IMR-90 (cell line): ENCODE measurements at regions not wholly inside any gene's neighbourhood (a gene's known extent, or its start where the extent isn't known, plus 50 kb on each side); places are given as distances from the start of the nearest gene placed in this dataset.

ENCODE experiments used
- ATAC-seq: fragments of 200-7000 bp; cut with Tn5 transposase; 2 replicates; pipeline ENCODE4 v1.9.1; 2020; ENCODE audit warnings: low read depth, mild to moderate bottlenecking, moderate library complexity
- BruUV-seq: library from RNA; stranded (reverse); fragments of 400-500 nt; replicated peaks from 2 replicates; lab custom pipeline; 2021; lab: Mats Ljungman, UMichigan
- CTCF ChIA-PET: fragments of 300-600 bp; formaldehyde crosslinking; extraction: SDS; loops from one replicate; lab custom pipeline; 2021; ENCODE audit warnings: antibody characterized with exemption; lab: Yijun Ruan, JAX
- POLR2A ChIA-PET: fragments of 300-600 bp; sonication (Branson Sonifier 250); formaldehyde crosslinking; loops from one replicate; lab custom pipeline; 2022; ENCODE audit warnings: antibody characterized with exemption; ENCODE audit not compliant: unreplicated experiment; lab: Charles Lee
- DNase-seq: peaks from one replicate; pipeline ENCODE4 v3.0.0; 2013
- H2AFZ ChIP-seq: replicated peaks from 2 replicates; pipeline ENCODE3; 2013; ENCODE audit warnings: low read length, mild to moderate bottlenecking; ENCODE audit not compliant: poor library complexity
- H2AK5ac ChIP-seq: 2 replicates; pipeline ENCODE4 v1.6.1; 2013; ENCODE audit warnings: low read depth, low read length, inconsistent platforms
- H2AK9ac ChIP-seq: replicated peaks from 2 replicates; pipeline ENCODE3; 2013; ENCODE audit warnings: mild to moderate bottlenecking, low read depth, low read length, moderate library complexity; ENCODE audit not compliant: poor library complexity
- H2BK120ac ChIP-seq: 2 replicates; pipeline ENCODE4 v1.6.1; 2013; ENCODE audit warnings: low read depth, low read length, inconsistent platforms
- H2BK15ac ChIP-seq: 3 replicates; pipeline ENCODE4 v1.6.1; 2013; ENCODE audit warnings: low read depth, low read length, inconsistent platforms
- H2BK20ac ChIP-seq: 2 replicates; pipeline ENCODE4 v1.6.1; 2013; ENCODE audit warnings: low read depth, mild to moderate bottlenecking, inconsistent platforms, low read length, moderate library complexity
- H2BK5ac ChIP-seq: 2 replicates; pipeline ENCODE4 v1.6.1; 2013; ENCODE audit warnings: mild to moderate bottlenecking, low read depth, low read length, inconsistent platforms; ENCODE audit not compliant: poor library complexity, severe bottlenecking
- H3K14ac ChIP-seq: replicated peaks from 2 replicates; pipeline ENCODE4 v1.6.1; 2013; ENCODE audit warnings: low read depth, low read length, inconsistent platforms
- H3K18ac ChIP-seq: 2 replicates; pipeline ENCODE4 v1.6.1; 2013; ENCODE audit warnings: low read depth, low read length, control low read depth
- H3K23ac ChIP-seq: 2 replicates; pipeline ENCODE4 v1.6.1; 2013; ENCODE audit warnings: low read depth, low read length, inconsistent platforms
- H3K27ac ChIP-seq: 2 replicates; pipeline ENCODE4 v1.5.1; 2013; ENCODE audit warnings: mild to moderate bottlenecking, control low read depth, low read length; ENCODE audit not compliant: insufficient read depth
- H3K27me3 ChIP-seq: 2 replicates; pipeline ENCODE4 v1.6.1; 2013; ENCODE audit warnings: low read length; ENCODE audit not compliant: control insufficient read depth, insufficient read depth
- H3K36me3 ChIP-seq: 2 replicates; pipeline ENCODE4 v1.6.1; 2013; ENCODE audit warnings: low read length, mixed read lengths; ENCODE audit not compliant: control insufficient read depth, insufficient read depth
- H3K4ac ChIP-seq: 2 replicates; pipeline ENCODE4 v1.6.1; 2013; ENCODE audit warnings: low read depth, low read length, inconsistent platforms
- H3K4me1 ChIP-seq: 2 replicates; pipeline ENCODE4 v1.6.1; 2013; ENCODE audit warnings: low read length, mixed read lengths; ENCODE audit not compliant: control insufficient read depth, insufficient read depth
- H3K4me2 ChIP-seq: 2 replicates; pipeline ENCODE4 v1.6.1; 2013; ENCODE audit warnings: low read depth, mild to moderate bottlenecking, control low read depth, low read length, moderate library complexity
- H3K4me3 ChIP-seq: 2 replicates; pipeline ENCODE4 v1.5.1; 2013; ENCODE audit warnings: low read depth, mild to moderate bottlenecking, control low read depth, low read length, moderate library complexity; ENCODE audit not compliant: insufficient read depth
- H3K56ac ChIP-seq: 2 replicates; pipeline ENCODE4 v1.6.1; 2013; ENCODE audit warnings: low read length, inconsistent platforms; ENCODE audit not compliant: insufficient read depth; ENCODE audit errors: extremely low read depth
- H3K79me1 ChIP-seq, 2 experiments: 2 replicates each; pipeline ENCODE4 v1.6.1; 2013; ENCODE audit warnings: low read length in 2 of 2, inconsistent platforms in 1 of 2, low read depth in 1 of 2
- H3K9ac ChIP-seq: 2 replicates; pipeline ENCODE4 v1.6.1; 2013; ENCODE audit warnings: low read depth, low read length, control low read depth
- H3K9me1 ChIP-seq: 2 replicates; pipeline ENCODE4 v1.6.1; 2013; ENCODE audit warnings: low read length, inconsistent platforms; ENCODE audit not compliant: insufficient read depth
- H3K9me3 ChIP-seq: 2 replicates; pipeline ENCODE4 v1.6.1; 2013; ENCODE audit warnings: low read length; ENCODE audit not compliant: control insufficient read depth, insufficient read depth
- H4K20me1 ChIP-seq: 2 replicates; pipeline ENCODE4 v1.6.1; 2013; ENCODE audit warnings: low read length, inconsistent platforms; ENCODE audit not compliant: insufficient read depth
- H4K5ac ChIP-seq: 2 replicates; pipeline ENCODE4 v1.6.1; 2013; ENCODE audit warnings: mild to moderate bottlenecking, low read depth, low read length, control low read depth
- H4K8ac ChIP-seq, 2 experiments: 2 replicates each; pipeline ENCODE4 v1.6.1; 2013; ENCODE audit warnings: low read depth in 2 of 2, low read length in 2 of 2, control low read depth in 1 of 2, inconsistent platforms in 1 of 2
- H4K91ac ChIP-seq: 2 replicates; pipeline ENCODE4 v1.6.1; 2013; ENCODE audit warnings: low read depth, low read length, inconsistent platforms; ENCODE audit not compliant: insufficient read depth
- BHLHE40 ChIP-seq: fragments of 150-350 bp; IDR thresholded peaks from 2 replicates; pipeline ENCODE4 v1.6.1; 2016; ENCODE audit warnings: mild to moderate bottlenecking, low read depth, low read length
- CEBPB ChIP-seq: IDR thresholded peaks from 2 replicates; pipeline ENCODE4 v1.6.1; 2012; ENCODE audit warnings: low read depth, low read length, improper control_type of control experiment
- CHD1 ChIP-seq: IDR thresholded peaks from 2 replicates; pipeline ENCODE4 v1.6.1; 2012; ENCODE audit warnings: low read depth, low read length, improper control_type of control experiment
- FOS ChIP-seq: fragments of 150-350 bp; IDR thresholded peaks from 2 replicates; pipeline ENCODE4 v1.6.1; 2016; ENCODE audit warnings: low read depth, low read length
- MAFK ChIP-seq: IDR thresholded peaks from 2 replicates; pipeline ENCODE4 v1.6.1; 2012; ENCODE audit warnings: low read depth, low read length, improper control_type of control experiment
- MAZ ChIP-seq: IDR thresholded peaks from 2 replicates; pipeline ENCODE4 v1.6.1; 2012; ENCODE audit warnings: low read depth, mild to moderate bottlenecking, low read length, improper control_type of control experiment, moderate library complexity, borderline replicate concordance
- MXI1 ChIP-seq: IDR thresholded peaks from 2 replicates; pipeline ENCODE4 v1.6.1; 2012; ENCODE audit warnings: low read depth, mild to moderate bottlenecking, low read length, moderate library complexity, borderline replicate concordance
- NFE2L2 ChIP-seq: fragments of 150-350 bp; IDR thresholded peaks from 2 replicates; pipeline ENCODE4 v1.6.1; 2016; ENCODE audit warnings: low read depth, mild to moderate bottlenecking, low read length
- POLR2A ChIP-seq: IDR thresholded peaks from 2 replicates; pipeline ENCODE4 v1.6.1; 2012; ENCODE audit warnings: mild to moderate bottlenecking, low read depth, low read length
- RAD21 ChIP-seq: IDR thresholded peaks from 2 replicates; pipeline ENCODE4 v1.6.1; 2012; ENCODE audit warnings: low read length, improper control_type of control experiment
- RCOR1 ChIP-seq: IDR thresholded peaks from 2 replicates; pipeline ENCODE4 v1.6.1; 2012; ENCODE audit warnings: mild to moderate bottlenecking, low read length, improper control_type of control experiment; ENCODE audit not compliant: insufficient replicate concordance
- RFX5 ChIP-seq: IDR thresholded peaks from 2 replicates; pipeline ENCODE4 v1.8.0; 2012; ENCODE audit warnings: low read depth, mild to moderate bottlenecking, low read length, moderate library complexity
- SMC3 ChIP-seq: fragments of 150-350 bp; IDR thresholded peaks from 2 replicates; pipeline ENCODE4 v1.6.1; 2016; ENCODE audit warnings: low read depth, mild to moderate bottlenecking, antibody characterized with exemption, low read length, moderate library complexity
- WGBS, 2 experiments: methylation state at CpG; one replicate each; pipeline versions ENCODE4 v1.1.5 to v1.1.7; 2013; ENCODE audit warnings: missing lambda C conversion rate in 2 of 2; ENCODE audit not compliant: insufficient read length in 1 of 2; ENCODE audit errors: extremely low coverage in 2 of 2; 5-methylcytosine and 5-hydroxymethylcytosine counted together
- dilution Hi-C: fragments of 300-500 bp; cut with HindIII; formaldehyde crosslinking; loops from one replicate; pipeline ENCODE4 v1.14.3; 2018; ENCODE audit warnings: low sequenced_read_pairs; ENCODE audit not compliant: unreplicated experiment
- in situ Hi-C: fragments of 300-500 bp; cut with MboI; formaldehyde crosslinking; loops from 3 replicates; pipeline ENCODE4 v1.14.3; 2019; ENCODE audit warnings: low sequenced_read_pairs, inconsistent platforms, mixed read lengths
- intact Hi-C: fragments of 100-400 bp; cut with micrococcal nuclease; formaldehyde crosslinking; loops from 2 replicates; pipeline ENCODE4 v1.10.0; 2022
- TF ChIP-seq, protein P1 (sequence below): fragments of 150-350 bp; IDR thresholded peaks from 2 replicates; pipeline ENCODE4 v1.6.1; 2016; ENCODE audit warnings: low read depth, mild to moderate bottlenecking, low read length, moderate library complexity, borderline replicate concordance
- TF ChIP-seq, protein P2 (sequence below): fragments of 150-350 bp; IDR thresholded peaks from 2 replicates; pipeline ENCODE4 v1.6.1; 2017; ENCODE audit warnings: mild to moderate bottlenecking, antibody characterized with exemption, low read length, low read depth
- TF ChIP-seq, protein P3 (sequence below): conservative IDR thresholded peaks from 2 replicates; pipeline ENCODE4 v1.5.1; 2012; ENCODE audit warnings: mild to moderate bottlenecking, low read depth, low read length, improper control_type of control experiment

DNA sequence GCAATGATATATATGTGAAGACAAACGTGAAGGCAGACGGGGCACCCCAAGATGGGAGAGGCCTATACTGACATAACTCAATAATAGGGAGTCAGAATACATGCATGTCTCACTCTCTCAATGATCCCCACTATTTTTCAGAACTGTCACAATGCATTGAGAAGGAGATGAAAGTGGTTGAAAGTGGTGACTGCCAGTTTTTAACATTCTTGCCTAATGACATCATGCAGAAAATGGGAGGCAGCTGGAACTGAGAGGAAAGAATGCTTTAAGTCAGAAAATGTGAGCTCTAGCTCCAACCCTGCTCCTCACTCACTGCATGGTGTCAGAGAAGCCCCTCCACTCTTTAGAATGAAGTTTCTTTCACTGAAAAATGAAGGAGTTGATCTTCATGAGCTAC, 55.3 kb upstream of the P2RY1 start:
- Histone ChIP-seq H3K9me1 (no peaks in the 10 kb centered on the region), H3K18ac (no peak overlapping the region), H2AFZ (no peak overlapping the region), H2BK20ac (no peak overlapping the region), H4K20me1 (no peaks in the 10 kb centered on the region), H2BK5ac (no peak overlapping the region), H3K79me1 (no peaks in the 10 kb centered on the region), H3K4me1 (no peaks in the 10 kb centered on the region), H3K14ac (no peak overlapping the region), H3K9me3 (no peaks in the 10 kb centered on the region), H4K8ac (no peak overlapping the region), H2AK9ac (no peak overlapping the region), H2AK5ac (no peak overlapping the region), H3K36me3 (no peaks in the 10 kb centered on the region), H4K91ac (no peak overlapping the region), H3K4ac (no peak overlapping the region), H3K56ac (no peak overlapping the region), H3K9ac (no peak overlapping the region), H2BK120ac (no peak overlapping the region), H4K5ac (no peak overlapping the region), H3K27ac (no peak overlapping the region), H3K4me2 (no peak overlapping the region), H3K23ac (no peak overlapping the region), H2BK15ac (no peak overlapping the region), H3K4me3 (no peak overlapping the region), H3K27me3 (no peaks in the 10 kb centered on the region)
- TF ChIP-seq RCOR1 = no peak
- TF ChIP-seq NFE2L2 = no peak
- no peak for TF ChIP-seq FOS
- no peak for TF ChIP-seq POLR2A
- TF ChIP-seq, protein P1, sequence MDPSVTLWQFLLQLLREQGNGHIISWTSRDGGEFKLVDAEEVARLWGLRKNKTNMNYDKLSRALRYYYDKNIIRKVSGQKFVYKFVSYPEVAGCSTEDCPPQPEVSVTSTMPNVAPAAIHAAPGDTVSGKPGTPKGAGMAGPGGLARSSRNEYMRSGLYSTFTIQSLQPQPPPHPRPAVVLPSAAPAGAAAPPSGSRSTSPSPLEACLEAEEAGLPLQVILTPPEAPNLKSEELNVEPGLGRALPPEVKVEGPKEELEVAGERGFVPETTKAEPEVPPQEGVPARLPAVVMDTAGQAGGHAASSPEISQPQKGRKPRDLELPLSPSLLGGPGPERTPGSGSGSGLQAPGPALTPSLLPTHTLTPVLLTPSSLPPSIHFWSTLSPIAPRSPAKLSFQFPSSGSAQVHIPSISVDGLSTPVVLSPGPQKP = no peak
- TF ChIP-seq MAFK = no peak
- no peak for TF ChIP-seq CHD1
- TF ChIP-seq, protein P2, sequence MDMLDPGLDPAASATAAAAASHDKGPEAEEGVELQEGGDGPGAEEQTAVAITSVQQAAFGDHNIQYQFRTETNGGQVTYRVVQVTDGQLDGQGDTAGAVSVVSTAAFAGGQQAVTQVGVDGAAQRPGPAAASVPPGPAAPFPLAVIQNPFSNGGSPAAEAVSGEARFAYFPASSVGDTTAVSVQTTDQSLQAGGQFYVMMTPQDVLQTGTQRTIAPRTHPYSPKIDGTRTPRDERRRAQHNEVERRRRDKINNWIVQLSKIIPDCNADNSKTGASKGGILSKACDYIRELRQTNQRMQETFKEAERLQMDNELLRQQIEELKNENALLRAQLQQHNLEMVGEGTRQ = no peak
- TF ChIP-seq MAZ = no peak
- no peak for TF ChIP-seq RFX5
- TF ChIP-seq BHLHE40 = no peak
- no peak for TF ChIP-seq MXI1
- TF ChIP-seq RAD21 = no peak
- no peak for TF ChIP-seq CEBPB
- no peak for TF ChIP-seq SMC3
- TF ChIP-seq, protein P3, sequence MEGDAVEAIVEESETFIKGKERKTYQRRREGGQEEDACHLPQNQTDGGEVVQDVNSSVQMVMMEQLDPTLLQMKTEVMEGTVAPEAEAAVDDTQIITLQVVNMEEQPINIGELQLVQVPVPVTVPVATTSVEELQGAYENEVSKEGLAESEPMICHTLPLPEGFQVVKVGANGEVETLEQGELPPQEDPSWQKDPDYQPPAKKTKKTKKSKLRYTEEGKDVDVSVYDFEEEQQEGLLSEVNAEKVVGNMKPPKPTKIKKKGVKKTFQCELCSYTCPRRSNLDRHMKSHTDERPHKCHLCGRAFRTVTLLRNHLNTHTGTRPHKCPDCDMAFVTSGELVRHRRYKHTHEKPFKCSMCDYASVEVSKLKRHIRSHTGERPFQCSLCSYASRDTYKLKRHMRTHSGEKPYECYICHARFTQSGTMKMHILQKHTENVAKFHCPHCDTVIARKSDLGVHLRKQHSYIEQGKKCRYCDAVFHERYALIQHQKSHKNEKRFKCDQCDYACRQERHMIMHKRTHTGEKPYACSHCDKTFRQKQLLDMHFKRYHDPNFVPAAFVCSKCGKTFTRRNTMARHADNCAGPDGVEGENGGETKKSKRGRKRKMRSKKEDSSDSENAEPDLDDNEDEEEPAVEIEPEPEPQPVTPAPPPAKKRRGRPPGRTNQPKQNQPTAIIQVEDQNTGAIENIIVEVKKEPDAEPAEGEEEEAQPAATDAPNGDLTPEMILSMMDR = no peak
- intact Hi-C loops (no loop called here), dilution Hi-C loops (no loop called here), in situ Hi-C loops (no loop called here)
- peak; percentile 37 for ATAC-seq
- WGBS, 2 experiments = no CpG with 5 or more reads among the region's 2 CpGs
- no peak for DNase-seq
- BruUV-seq = no TSS peak
- ChIA-PET POLR2A (no interaction called here), CTCF (no interaction called here)
